Gastroesophageal sphincter (tissue), 4 donors: ENCODE measurements at regions not wholly inside any gene's neighbourhood (a gene's known extent, or its start where the extent isn't known, plus 50 kb on each side); places are given as distances from the start of the nearest gene placed in this dataset.

ENCODE experiments used
- ATAC-seq: fragments of 150-250 bp; one replicate; pipeline ENCODE4 v1.9.1; 2016; ENCODE audit warnings: mild to moderate bottlenecking, moderate library complexity
- H3K27ac ChIP-seq, 4 donors: fragments of 200-600 bp; sonication (generic) in 3 of 4; 1 replicate in 3 of 4; 2 replicates in 1 of 4; pipeline ENCODE4 v1.5.1; 2016 to 2019
- H3K27me3 ChIP-seq: fragments of 200-600 bp; sonication (generic); one replicate; pipeline ENCODE4 v1.5.1; 2019
- H3K36me3 ChIP-seq, 2 donors: fragments of 200-600 bp; sonication (generic); one replicate each; pipeline ENCODE4 v1.5.1; 2019; ENCODE audit warnings: control low read depth in 1 of 2
- H3K4me1 ChIP-seq, 3 donors: fragments of 200-600 bp; sonication (generic); 1 replicate in 2 of 3; 2 replicates in 1 of 3; pipeline ENCODE4 v1.5.1; 2016 to 2019; ENCODE audit warnings: control low read depth in 2 of 3
- H3K4me3 ChIP-seq, 2 donors: fragments of 200-600 bp; sonication (generic); one replicate each; pipeline ENCODE4 v1.5.1; 2019; ENCODE audit warnings: mild to moderate bottlenecking in 1 of 2, moderate library complexity in 1 of 2
- H3K9me3 ChIP-seq, 3 donors: fragments of 200-600 bp; sonication (generic); one replicate each; pipeline ENCODE4 v1.5.1; 2017 to 2019; ENCODE audit warnings: control low read depth in 2 of 3
- EP300 ChIP-seq: sonication (generic); formaldehyde crosslinking; IDR thresholded peaks from one replicate; pipeline ENCODE4 v1.6.1; 2017; ENCODE audit warnings: antibody characterized with exemption, mild to moderate bottlenecking
- POLR2A ChIP-seq, 2 donors: fragments of 450-650 bp; IDR thresholded peaks; one replicate each; pipeline ENCODE4 v1.6.1; 2017; ENCODE audit warnings: antibody characterized with exemption in 2 of 2, mild to moderate bottlenecking in 2 of 2, moderate library complexity in 1 of 2
- POLR2AphosphoS5 ChIP-seq: sonication (generic); formaldehyde crosslinking; IDR thresholded peaks from one replicate; pipeline ENCODE4 v1.6.1; 2017; ENCODE audit warnings: antibody characterized with exemption
- WGBS, 2 donors: methylation state at CpG; one replicate each; pipeline ENCODE4 v1.1.5; 2018; ENCODE audit warnings: low coverage in 1 of 2; 5-methylcytosine and 5-hydroxymethylcytosine counted together
- TF ChIP-seq, protein P1 (sequence below), 4 experiments: fragments of 200-600 bp in 2 of 4; fragments of 450-650 bp in 2 of 4; sonication (generic) in 1 of 4; IDR thresholded peaks; one replicate each; pipeline ENCODE4 v1.5.1; 2017 to 2019; ENCODE audit warnings: antibody characterized with exemption in 4 of 4, mild to moderate bottlenecking in 2 of 4, moderate library complexity in 2 of 4

DNA sequence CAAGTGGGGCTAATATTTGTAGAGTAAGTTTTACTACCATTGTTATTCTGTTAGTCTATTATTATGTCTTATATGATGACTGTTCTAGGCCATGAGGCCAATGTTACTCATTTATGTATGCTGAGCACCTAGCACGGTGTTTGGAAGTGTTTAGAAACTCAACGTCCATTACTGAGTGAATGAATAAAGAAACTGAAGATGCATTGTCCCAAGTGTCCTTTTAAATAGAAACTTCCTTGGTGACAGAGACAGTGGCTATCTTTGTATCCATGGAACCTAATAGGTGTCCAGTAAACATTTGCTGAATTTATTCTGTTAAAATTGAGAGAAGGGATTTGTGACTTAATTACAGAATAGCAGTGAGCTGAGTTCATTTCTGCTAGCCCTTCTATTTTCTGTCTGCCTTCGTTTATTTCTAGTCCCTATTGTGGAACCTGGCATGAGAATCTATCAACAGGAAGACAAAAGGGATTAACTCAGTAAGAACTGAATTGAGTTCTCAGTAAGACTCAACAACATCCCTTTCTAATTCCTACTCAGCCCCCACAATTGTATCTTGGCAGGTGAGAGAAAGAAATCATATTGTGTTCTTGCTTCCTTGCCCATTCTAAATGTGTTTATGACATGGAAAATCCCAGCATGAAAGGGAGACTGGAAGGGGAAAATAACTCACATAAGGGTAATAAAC is 246.6 kb upstream of the LRRC3B start:
- H3K27ac ChIP-seq: no peak overlapping the region
- no peak for ATAC-seq

GRCh38 chr3:26381411-26381810 is 241.2 kb upstream of the LRRC3B start:
- Histone ChIP-seq H3K27ac (no peak overlapping the region), H3K36me3 (no peaks in the 10 kb centered on the region), H3K27me3 (no peaks in the 10 kb centered on the region), H3K4me3 (no peak overlapping the region), H3K9me3 (no peaks in the 10 kb centered on the region), H3K4me1 (peaks cover 0 to under 1% (median 0%) of the 10 kb centered on the region in 3 donors)
- no peak for TF ChIP-seq POLR2A (IDR thresholded peaks at IDR 0.05)
- TF ChIP-seq, protein P1, sequence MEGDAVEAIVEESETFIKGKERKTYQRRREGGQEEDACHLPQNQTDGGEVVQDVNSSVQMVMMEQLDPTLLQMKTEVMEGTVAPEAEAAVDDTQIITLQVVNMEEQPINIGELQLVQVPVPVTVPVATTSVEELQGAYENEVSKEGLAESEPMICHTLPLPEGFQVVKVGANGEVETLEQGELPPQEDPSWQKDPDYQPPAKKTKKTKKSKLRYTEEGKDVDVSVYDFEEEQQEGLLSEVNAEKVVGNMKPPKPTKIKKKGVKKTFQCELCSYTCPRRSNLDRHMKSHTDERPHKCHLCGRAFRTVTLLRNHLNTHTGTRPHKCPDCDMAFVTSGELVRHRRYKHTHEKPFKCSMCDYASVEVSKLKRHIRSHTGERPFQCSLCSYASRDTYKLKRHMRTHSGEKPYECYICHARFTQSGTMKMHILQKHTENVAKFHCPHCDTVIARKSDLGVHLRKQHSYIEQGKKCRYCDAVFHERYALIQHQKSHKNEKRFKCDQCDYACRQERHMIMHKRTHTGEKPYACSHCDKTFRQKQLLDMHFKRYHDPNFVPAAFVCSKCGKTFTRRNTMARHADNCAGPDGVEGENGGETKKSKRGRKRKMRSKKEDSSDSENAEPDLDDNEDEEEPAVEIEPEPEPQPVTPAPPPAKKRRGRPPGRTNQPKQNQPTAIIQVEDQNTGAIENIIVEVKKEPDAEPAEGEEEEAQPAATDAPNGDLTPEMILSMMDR (IDR thresholded peaks at IDR 0.05): no peak
- TF ChIP-seq POLR2AphosphoS5: no peak
- TF ChIP-seq EP300: no peak
- ATAC-seq: no peak
- WGBS, 2 donors: 13 to 18% methylated on average over 1 of the region's 1 CpG

More for the DNA sequence above, 246.6 kb upstream of the LRRC3B start:
- Histone ChIP-seq H3K36me3 (no peaks in the 10 kb centered on the region), H3K4me3 (no peak overlapping the region), H3K9me3 (no peaks in the 10 kb centered on the region), H3K4me1 (peaks cover 0 to 7% (median 0%) of the 10 kb centered on the region in 3 donors), H3K27me3 (no peaks in the 10 kb centered on the region)
- TF ChIP-seq POLR2AphosphoS5 (no peak), POLR2A (IDR thresholded peaks at IDR 0.05) (no peak), EP300 (no peak)
- TF ChIP-seq, protein P1 (IDR thresholded peaks at IDR 0.05): no peak
- WGBS, 2 donors: 22 to 29% methylated on average over 3 of the region's 3 CpGs

GRCh38 chr3:26406636-26407035 is 215.9 kb upstream of the LRRC3B start:
- Histone ChIP-seq H3K9me3 (no peaks in the 10 kb centered on the region), H3K27me3 (no peaks in the 10 kb centered on the region), H3K36me3 (no peaks in the 10 kb centered on the region), H3K4me1 (no peaks in the 10 kb centered on the region), H3K27ac (no peak overlapping the region), H3K4me3 (no peak overlapping the region)
- WGBS, 2 donors: 48 to 80% methylated on average over 2 of the region's 2 CpGs
- TF ChIP-seq POLR2AphosphoS5: no peak
- no peak for TF ChIP-seq POLR2A (IDR thresholded peaks at IDR 0.05)
- TF ChIP-seq, protein P1 (IDR thresholded peaks at IDR 0.05): no peak
- no peak for TF ChIP-seq EP300
- no peak for ATAC-seq

DNA sequence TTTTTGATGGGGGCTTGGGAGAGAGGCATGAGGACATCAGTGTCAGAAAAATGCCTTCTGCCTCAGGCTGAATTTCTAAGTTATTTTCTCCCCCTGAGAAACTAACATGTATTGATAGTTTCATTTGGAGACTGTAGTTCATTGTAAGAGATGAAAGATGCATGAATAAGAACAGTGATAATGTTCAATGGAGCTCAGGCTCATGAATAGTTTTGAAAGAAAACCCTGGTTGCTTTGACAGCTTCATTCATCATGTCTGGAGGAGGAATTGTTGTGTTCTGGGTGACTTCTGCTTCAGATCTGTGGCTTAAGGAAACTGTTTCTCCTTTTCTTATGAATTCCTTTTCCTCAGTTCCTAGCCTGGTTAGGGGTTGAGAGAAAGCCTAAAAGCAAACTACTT is 204.0 kb upstream of the LRRC3B start:
- no peak overlapping the region for H3K4me3 ChIP-seq
- H3K27ac ChIP-seq: no peak overlapping the region
- no peaks in the 10 kb centered on the region for H3K4me1 ChIP-seq
- no peak for TF ChIP-seq POLR2A (IDR thresholded peaks at IDR 0.05)
- no peak for TF ChIP-seq EP300
- TF ChIP-seq, protein P1 (IDR thresholded peaks at IDR 0.05): no peak
- TF ChIP-seq POLR2AphosphoS5: no peak
- H3K36me3 ChIP-seq: no peaks in the 10 kb centered on the region
- H3K27me3 ChIP-seq: no peaks in the 10 kb centered on the region
- H3K9me3 ChIP-seq: peaks cover 0 to 4% (median 0%) of the 10 kb centered on the region in 3 donors
- no peak for ATAC-seq

DNA sequence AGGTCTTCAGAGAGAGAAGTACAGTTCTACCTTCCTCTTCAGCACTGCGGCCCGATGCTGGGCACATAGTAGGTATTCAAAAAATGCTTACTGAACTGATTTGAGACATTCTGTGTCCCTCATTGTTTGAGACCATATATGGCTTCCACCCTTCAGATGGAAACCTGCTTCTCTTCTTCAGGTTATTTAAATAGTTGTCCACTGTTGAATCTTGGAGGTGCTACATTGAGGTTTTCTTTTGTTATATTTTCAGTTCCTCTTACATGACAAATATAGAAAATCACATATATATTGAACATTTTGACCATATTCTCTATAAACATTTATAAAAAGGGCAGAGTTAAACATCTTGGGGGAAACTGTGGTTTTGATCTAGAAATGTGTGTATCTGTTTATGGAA is 200.2 kb upstream of the LRRC3B start:
- Histone ChIP-seq H3K27ac (no peak overlapping the region), H3K36me3 (no peaks in the 10 kb centered on the region), H3K4me3 (no peak overlapping the region), H3K27me3 (no peaks in the 10 kb centered on the region), H3K4me1 (peaks cover 0 to 26% (median 0%) of the 10 kb centered on the region in 3 donors), H3K9me3 (no peaks in the 10 kb centered on the region)
- ATAC-seq: no peak
- WGBS, 2 donors: 100% methylated on average over 2 of the region's 2 CpGs
- TF ChIP-seq EP300: no peak
